IMR-90 (cell line): ENCODE measurements at regions not wholly inside any gene's neighbourhood (a gene's known extent, or its start where the extent isn't known, plus 50 kb on each side); places are given as distances from the start of the nearest gene placed in this dataset.

Source experiments
- CEBPB ChIP-seq: IDR thresholded peaks from 2 replicates; pipeline ENCODE4 v1.6.1; 2012; ENCODE audit warnings: low read depth, low read length, improper control_type of control experiment
- MXI1 ChIP-seq: IDR thresholded peaks from 2 replicates; pipeline ENCODE4 v1.6.1; 2012; ENCODE audit warnings: low read depth, mild to moderate bottlenecking, low read length, moderate library complexity, borderline replicate concordance
- NFE2L2 ChIP-seq: fragments of 150-350 bp; IDR thresholded peaks from 2 replicates; pipeline ENCODE4 v1.6.1; 2016; ENCODE audit warnings: low read depth, mild to moderate bottlenecking, low read length
- POLR2A ChIP-seq: IDR thresholded peaks from 2 replicates; pipeline ENCODE4 v1.6.1; 2012; ENCODE audit warnings: mild to moderate bottlenecking, low read depth, low read length
- RFX5 ChIP-seq: IDR thresholded peaks from 2 replicates; pipeline ENCODE4 v1.8.0; 2012; ENCODE audit warnings: low read depth, mild to moderate bottlenecking, low read length, moderate library complexity
- TF ChIP-seq, protein P1 (sequence below): conservative IDR thresholded peaks from 2 replicates; pipeline ENCODE4 v1.5.1; 2012; ENCODE audit warnings: mild to moderate bottlenecking, low read depth, low read length, improper control_type of control experiment
- TF ChIP-seq, protein P2 (sequence below): fragments of 150-350 bp; IDR thresholded peaks from 2 replicates; pipeline ENCODE4 v1.6.1; 2017; ENCODE audit warnings: mild to moderate bottlenecking, antibody characterized with exemption, low read length, low read depth

DNA sequence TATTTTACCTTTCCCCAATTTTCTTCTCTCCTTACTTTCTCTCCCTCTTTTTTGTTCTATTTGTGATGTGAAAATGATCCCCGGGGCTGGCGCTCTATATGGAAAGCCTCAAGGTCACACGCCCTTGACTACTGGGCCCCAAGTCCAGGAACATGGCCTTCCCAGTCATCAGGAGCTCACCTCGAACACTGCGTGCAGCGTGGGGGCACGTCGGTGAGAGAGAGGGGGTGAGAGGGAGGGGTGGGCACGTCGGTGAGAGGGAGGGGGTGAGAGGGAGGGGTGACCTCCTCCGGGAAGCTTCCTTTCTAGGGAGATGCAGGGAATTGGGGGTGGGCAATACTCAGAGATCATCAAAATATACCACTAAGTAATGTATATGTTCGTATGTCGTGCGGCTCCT is 94.6 kb upstream of the TMPRSS2 start:
- no peak for TF ChIP-seq RFX5
- TF ChIP-seq, protein P1, sequence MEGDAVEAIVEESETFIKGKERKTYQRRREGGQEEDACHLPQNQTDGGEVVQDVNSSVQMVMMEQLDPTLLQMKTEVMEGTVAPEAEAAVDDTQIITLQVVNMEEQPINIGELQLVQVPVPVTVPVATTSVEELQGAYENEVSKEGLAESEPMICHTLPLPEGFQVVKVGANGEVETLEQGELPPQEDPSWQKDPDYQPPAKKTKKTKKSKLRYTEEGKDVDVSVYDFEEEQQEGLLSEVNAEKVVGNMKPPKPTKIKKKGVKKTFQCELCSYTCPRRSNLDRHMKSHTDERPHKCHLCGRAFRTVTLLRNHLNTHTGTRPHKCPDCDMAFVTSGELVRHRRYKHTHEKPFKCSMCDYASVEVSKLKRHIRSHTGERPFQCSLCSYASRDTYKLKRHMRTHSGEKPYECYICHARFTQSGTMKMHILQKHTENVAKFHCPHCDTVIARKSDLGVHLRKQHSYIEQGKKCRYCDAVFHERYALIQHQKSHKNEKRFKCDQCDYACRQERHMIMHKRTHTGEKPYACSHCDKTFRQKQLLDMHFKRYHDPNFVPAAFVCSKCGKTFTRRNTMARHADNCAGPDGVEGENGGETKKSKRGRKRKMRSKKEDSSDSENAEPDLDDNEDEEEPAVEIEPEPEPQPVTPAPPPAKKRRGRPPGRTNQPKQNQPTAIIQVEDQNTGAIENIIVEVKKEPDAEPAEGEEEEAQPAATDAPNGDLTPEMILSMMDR = no peak
- TF ChIP-seq CEBPB = no peak
- TF ChIP-seq NFE2L2 = no peak
- TF ChIP-seq MXI1 = no peak
- TF ChIP-seq POLR2A = no peak
- TF ChIP-seq, protein P2, sequence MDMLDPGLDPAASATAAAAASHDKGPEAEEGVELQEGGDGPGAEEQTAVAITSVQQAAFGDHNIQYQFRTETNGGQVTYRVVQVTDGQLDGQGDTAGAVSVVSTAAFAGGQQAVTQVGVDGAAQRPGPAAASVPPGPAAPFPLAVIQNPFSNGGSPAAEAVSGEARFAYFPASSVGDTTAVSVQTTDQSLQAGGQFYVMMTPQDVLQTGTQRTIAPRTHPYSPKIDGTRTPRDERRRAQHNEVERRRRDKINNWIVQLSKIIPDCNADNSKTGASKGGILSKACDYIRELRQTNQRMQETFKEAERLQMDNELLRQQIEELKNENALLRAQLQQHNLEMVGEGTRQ = no peak
